ENCODE measurements at regions not wholly inside any gene's neighbourhood (a gene's known extent, or its start where the extent isn't known, plus 50 kb on each side); places are given as distances from the start of the nearest gene placed in this dataset.

DNA sequence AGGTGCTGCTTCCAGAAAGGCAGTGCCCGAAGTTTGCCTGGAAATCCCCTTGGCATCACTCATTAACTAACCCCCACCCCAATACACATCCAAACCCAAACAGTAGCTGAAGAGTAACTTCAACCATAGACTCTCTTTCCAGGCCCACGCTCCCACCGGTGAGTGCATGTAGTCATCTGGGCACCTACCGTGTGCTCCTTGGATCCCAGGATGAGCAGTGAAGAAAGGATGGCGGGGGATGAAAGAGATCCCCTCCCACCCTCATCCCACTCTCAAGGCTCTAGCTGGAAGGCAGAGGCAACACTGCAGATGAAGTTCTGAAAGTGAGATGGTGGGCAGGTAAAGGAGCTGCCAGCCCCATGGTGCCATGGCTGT is 305.0 kb downstream of the SOX9 start:
- no peak for DNase-seq (ENCODE audit: low read depth, low spot score)
- TF ChIP-seq, protein P1, sequence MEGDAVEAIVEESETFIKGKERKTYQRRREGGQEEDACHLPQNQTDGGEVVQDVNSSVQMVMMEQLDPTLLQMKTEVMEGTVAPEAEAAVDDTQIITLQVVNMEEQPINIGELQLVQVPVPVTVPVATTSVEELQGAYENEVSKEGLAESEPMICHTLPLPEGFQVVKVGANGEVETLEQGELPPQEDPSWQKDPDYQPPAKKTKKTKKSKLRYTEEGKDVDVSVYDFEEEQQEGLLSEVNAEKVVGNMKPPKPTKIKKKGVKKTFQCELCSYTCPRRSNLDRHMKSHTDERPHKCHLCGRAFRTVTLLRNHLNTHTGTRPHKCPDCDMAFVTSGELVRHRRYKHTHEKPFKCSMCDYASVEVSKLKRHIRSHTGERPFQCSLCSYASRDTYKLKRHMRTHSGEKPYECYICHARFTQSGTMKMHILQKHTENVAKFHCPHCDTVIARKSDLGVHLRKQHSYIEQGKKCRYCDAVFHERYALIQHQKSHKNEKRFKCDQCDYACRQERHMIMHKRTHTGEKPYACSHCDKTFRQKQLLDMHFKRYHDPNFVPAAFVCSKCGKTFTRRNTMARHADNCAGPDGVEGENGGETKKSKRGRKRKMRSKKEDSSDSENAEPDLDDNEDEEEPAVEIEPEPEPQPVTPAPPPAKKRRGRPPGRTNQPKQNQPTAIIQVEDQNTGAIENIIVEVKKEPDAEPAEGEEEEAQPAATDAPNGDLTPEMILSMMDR (IDR thresholded peaks at IDR 0.05; ENCODE audit: low read depth, low read length) = no peak
- H3K4me3 ChIP-seq (ENCODE audit: low read depth, low read length) = no peak overlapping the region
- in situ Hi-C loops (cut with HindIII; ENCODE audit: low sequenced_read_pairs) = no loop called here

DNA sequence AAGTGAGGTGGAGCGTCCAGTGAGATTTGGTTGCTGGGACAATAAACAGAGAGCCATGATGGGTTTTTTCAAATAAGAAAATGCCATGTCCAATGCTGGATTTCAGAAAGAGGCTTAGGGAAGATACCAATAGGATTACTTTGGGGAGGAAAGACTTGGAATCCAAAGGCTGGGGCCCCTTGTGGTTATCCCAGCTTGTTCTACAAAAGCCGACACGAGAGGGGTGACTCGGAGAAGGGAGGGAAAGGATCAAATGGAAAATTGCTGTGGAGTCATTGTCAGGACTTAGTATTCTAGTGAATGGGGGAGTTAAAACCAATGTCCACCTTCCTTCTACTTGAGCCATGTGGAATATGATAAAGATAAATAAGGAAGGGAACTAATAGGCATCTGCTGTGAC is 305.5 kb downstream of the SOX9 start:
- no peak for DNase-seq (ENCODE audit: low read depth, low spot score)
- H3K4me3 ChIP-seq (ENCODE audit: low read depth, low read length) = no peak overlapping the region
- in situ Hi-C loops (cut with HindIII; ENCODE audit: low sequenced_read_pairs) = no loop called here
- TF ChIP-seq, protein P1 (IDR thresholded peaks at IDR 0.05; ENCODE audit: low read depth, low read length) = no peak

DNA sequence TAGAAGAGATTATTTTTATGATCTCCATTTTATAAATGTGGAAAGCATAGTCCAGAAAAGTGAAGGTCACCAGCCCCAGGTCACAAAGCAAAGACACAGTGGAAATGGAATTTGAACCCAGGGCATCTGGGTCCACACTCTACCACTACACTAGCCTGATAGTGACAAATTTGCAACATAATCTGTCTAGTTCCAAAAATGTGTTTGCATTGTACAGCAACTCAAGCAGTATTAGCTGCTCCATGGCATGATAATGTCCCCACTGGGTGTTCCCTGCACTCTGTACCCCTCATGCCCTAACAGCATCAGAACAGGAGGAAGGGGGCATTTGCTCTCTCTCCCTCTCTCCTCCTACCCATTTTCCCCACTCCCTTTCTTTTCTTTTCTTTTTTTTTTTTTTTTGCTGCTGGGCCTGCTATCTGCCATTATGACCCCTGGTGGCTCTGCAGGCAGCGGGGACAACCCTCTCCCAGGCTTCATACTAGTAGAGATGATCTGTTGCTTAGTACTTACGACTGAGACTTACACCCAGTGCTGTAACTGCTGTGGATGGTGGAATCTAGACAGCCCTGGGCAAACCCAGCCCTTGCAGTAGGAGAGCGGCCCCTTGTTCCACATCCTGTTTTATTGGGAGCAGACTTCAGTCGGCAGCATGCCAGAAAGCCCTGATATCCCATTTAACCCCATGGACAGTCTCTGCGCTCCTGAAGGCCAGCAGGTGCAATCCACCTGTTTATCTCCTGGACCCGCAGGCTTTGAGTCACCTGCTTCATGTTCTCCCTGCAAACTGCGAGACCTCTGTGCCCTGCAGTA is 306.3 kb downstream of the SOX9 start:
- no peak overlapping the region for H3K4me3 ChIP-seq (ENCODE audit: low read depth, low read length)

DNA sequence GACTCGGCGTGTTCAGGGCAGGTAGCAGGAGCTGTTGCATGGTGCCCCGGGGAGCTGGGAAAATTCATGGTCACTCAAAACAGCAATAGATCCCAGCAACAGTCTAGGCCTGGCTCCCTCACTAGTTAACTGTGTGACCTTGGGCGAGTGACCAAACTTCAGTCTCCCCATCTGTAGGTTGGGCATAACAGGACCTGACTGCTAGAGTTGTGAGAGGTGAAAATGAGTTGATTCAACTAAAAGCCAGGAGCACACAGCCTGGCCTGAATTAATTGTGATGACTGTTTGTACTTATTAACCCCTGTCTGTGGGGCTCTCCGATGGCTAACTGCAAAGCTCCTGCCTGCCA is 306.9 kb downstream of the SOX9 start:
- DNase-seq (ENCODE audit: low read depth, low spot score) = no peak
- in situ Hi-C loops (cut with HindIII; ENCODE audit: low sequenced_read_pairs) = no loop called here
- no peak overlapping the region for H3K4me3 ChIP-seq (ENCODE audit: low read depth, low read length)
- TF ChIP-seq, protein P1 (IDR thresholded peaks at IDR 0.05; ENCODE audit: low read depth, low read length) = no peak

More for the DNA sequence above, 306.3 kb downstream of the SOX9 start:
- in situ Hi-C loops (cut with HindIII; ENCODE audit: low sequenced_read_pairs) = no loop called here
- no peak for DNase-seq (ENCODE audit: low read depth, low spot score)
- TF ChIP-seq, protein P1 (IDR thresholded peaks at IDR 0.05; ENCODE audit: low read depth, low read length) = no peak

DNA sequence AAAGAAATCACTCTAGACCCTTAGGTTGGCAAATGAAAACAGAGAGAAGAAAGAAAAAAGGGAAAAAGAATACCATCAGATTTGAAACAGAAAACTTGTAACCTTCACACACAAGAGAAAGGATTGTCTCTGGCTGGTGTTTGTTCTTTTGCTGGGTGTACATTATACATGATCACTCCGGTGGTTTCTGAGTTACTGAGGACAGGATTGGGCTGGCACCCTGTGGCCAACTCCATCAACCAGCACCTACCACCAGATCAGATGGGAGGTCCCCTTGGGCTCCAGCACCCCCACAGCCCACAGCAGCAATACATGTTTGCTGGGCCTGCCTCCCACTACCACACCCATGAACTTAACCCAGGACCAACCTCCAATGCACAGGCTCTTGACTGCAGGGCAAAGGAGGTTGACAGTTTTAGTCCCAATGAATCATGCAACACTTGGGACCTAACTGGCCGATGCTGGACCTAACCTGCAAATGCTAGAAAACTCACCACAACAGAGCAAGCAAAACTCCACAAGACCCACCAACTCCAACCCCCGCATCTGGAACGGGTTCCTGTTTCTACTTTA is 308.3 kb downstream of the SOX9 start:
- DNase-seq (ENCODE audit: low read depth, low spot score) = no peak
- in situ Hi-C loops (cut with HindIII; ENCODE audit: low sequenced_read_pairs) = no loop called here
- H3K4me3 ChIP-seq (ENCODE audit: low read depth, low read length) = no peak overlapping the region
- TF ChIP-seq, protein P1 (IDR thresholded peaks at IDR 0.05; ENCODE audit: low read depth, low read length) = no peak

DNA sequence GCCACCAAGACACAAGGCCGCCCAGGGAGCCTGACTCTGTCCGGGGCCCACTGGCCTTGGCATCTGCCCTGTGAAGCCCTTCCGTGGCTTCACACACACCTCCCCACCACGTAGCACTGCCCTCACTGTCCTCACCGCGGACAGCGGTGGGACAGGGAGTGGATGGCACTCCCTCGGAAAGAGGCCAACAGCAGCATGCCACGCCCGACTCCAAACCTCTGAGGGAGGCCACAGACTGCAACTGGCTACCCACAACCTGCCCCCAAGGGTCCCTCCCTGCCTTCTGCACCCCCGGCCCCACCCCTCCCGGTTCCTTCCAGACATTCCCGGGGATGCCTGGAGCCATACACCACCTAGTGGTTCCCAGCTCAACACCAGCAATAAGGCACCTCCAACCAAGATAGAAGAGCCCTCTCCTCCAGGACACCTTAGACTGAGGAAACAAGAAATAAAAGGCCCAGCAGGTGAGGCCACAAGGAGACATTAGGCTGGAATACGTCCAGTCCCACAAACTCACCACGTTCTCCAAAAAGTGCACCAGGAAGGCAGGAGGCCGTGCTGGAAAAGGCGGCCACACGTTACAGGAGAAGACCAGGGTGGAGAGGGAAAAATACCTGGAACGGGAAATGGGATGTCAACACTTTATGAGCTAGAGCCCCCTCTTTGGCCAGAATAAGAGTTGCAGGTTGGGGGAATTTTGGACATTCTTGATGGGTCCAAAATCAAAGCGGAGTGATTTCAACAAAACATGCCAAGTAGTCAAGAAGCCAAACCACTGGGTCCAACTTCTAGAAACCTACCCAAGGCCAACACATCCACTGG is 310.0 kb downstream of the SOX9 start:
- no peak for DNase-seq (ENCODE audit: low read depth, low spot score)
- no peak overlapping the region for H3K4me3 ChIP-seq (ENCODE audit: low read depth, low read length)
- in situ Hi-C loops (cut with HindIII; ENCODE audit: low sequenced_read_pairs) = no loop called here
- TF ChIP-seq, protein P1 (IDR thresholded peaks at IDR 0.05; ENCODE audit: low read depth, low read length) = peak; percentile 32
